ENCODE measurements at regions not wholly inside any gene's neighbourhood (a gene's known extent, or its start where the extent isn't known, plus 50 kb on each side); places are given as distances from the start of the nearest gene placed in this dataset.

DNA sequence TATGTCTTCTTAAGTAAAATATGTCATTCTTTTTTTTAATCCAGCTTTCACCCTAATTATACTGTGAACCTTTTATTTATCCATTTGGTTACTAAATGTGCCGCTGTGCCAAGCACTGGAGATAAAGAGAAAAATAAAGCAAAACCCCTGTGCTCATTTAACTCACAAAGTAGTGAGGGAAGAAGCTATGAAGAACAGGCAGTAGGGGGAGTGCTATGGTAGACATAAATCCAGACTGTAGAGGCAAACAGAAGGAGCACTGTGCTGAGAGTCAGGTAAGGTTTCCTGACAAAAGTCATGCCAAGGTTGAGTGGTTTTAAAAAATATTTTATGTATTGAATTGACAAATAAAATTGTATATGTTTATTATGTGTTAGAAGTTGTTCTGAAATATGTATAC is 188.5 kb upstream of the SYT10 start:
- TF ChIP-seq POLR2AphosphoS5 (IDR thresholded peaks at IDR 0.05; ENCODE audit: low read depth) (no peak), CTCF (IDR thresholded peaks at IDR 0.05; ENCODE audit: insufficient read depth, low read length) (no peak)
